T-cell (primary cell): ENCODE measurements at regions not wholly inside any gene's neighbourhood (a gene's known extent, or its start where the extent isn't known, plus 50 kb on each side); places are given as distances from the start of the nearest gene placed in this dataset.

Experiments
- ATAC-seq, 4 experiments: fragments of 200-7000 bp in 3 of 4; fragments of 150-1000 bp in 1 of 4; cut with Tn5 transposase; replicated peaks in 1 of 4; 1 replicate in 3 of 4; 2 replicates in 1 of 4; pipeline ENCODE4 v1.10.0; 2021; ENCODE audit warnings: moderate library complexity in 3 of 4, mild to moderate bottlenecking in 2 of 4, moderate number of reproducible peaks in 1 of 4
- CTCF ChIA-PET, 2 donors: fragments of 300-600 bp; sonication (Branson Sonifier 250); formaldehyde crosslinking; loops; one replicate each; lab custom pipeline; 2022; ENCODE audit warnings: antibody characterized with exemption in 2 of 2; lab: Charles Lee
- POLR2A ChIA-PET, 2 donors: fragments of 300-600 bp; sonication (Branson Sonifier 250); formaldehyde crosslinking; loops; one replicate each; lab custom pipeline; 2022; ENCODE audit warnings: antibody characterized with exemption in 2 of 2; lab: Charles Lee
- DNase-seq, 35 experiments: peaks; one replicate each; pipeline versions ENCODE4 v3.0.0 to v3.0.0-alpha.2; 2013 to 2023
- H3K27ac ChIP-seq: one replicate; pipeline ENCODE4 v1.5.1; 2013; ENCODE audit warnings: low read length
- H3K27me3 ChIP-seq, 2 experiments: replicated peaks in 1 of 2; 1 replicate in 1 of 2; 2 replicates in 1 of 2; pipeline versions ENCODE4 v1.6.1 to v1.7.0; 2013; ENCODE audit warnings: low read length in 1 of 2, mixed read lengths in 1 of 2; ENCODE audit not compliant: control insufficient read depth in 2 of 2, insufficient read depth in 2 of 2; ENCODE audit errors: extremely low read depth in 1 of 2
- H3K36me3 ChIP-seq, 2 donors: 1 replicate in 1 of 2; 2 replicates in 1 of 2; pipeline versions ENCODE4 v1.6.1 to v1.7.0; 2013; ENCODE audit warnings: low read length in 1 of 2; ENCODE audit not compliant: control insufficient read depth in 2 of 2, insufficient read depth in 1 of 2; ENCODE audit errors: extremely low read depth in 1 of 2
- H3K4me1 ChIP-seq, 2 experiments: 1 replicate in 1 of 2; 2 replicates in 1 of 2; pipeline versions ENCODE4 v1.6.1 to v1.7.0; 2013; ENCODE audit warnings: low read length in 2 of 2, mixed read lengths in 1 of 2; ENCODE audit not compliant: insufficient read depth in 2 of 2, control insufficient read depth in 1 of 2; ENCODE audit errors: extremely low read depth in 1 of 2
- H3K4me3 ChIP-seq, 2 donors: 1 replicate in 1 of 2; 2 replicates in 1 of 2; pipeline versions ENCODE4 v1.5.1 to v1.7.0; 2013; ENCODE audit warnings: mild to moderate bottlenecking in 2 of 2, low read length in 1 of 2, moderate library complexity in 1 of 2; ENCODE audit not compliant: control insufficient read depth in 1 of 2; ENCODE audit errors: extremely low read depth in 1 of 2
- H3K9me3 ChIP-seq: 2 replicates; pipeline ENCODE4 v1.7.0; 2013
- H3K27ac Mint-ChIP-seq, 2 donors: one replicate each; pipeline ENCODE4 v1.8.0; 2020 to 2021; ENCODE audit warnings: mild to moderate bottlenecking in 2 of 2, mixed read lengths in 2 of 2
- H3K27me3 Mint-ChIP-seq, 2 donors: one replicate each; pipeline ENCODE4 v1.8.0; 2021 to 2022; ENCODE audit warnings: mixed read lengths in 2 of 2
- H3K36me3 Mint-ChIP-seq: one replicate; pipeline ENCODE4 v1.8.0; 2021; ENCODE audit warnings: mixed read lengths
- H3K4me1 Mint-ChIP-seq, 3 donors: one replicate each; pipeline ENCODE4 v1.8.0; 2020 to 2022; ENCODE audit warnings: mixed read lengths in 3 of 3, mild to moderate bottlenecking in 1 of 3
- H3K4me3 Mint-ChIP-seq, 3 donors: one replicate each; pipeline ENCODE4 v1.8.0; 2020 to 2022; ENCODE audit warnings: mild to moderate bottlenecking in 3 of 3, mixed read lengths in 3 of 3, moderate library complexity in 3 of 3
- H3K9me3 Mint-ChIP-seq, 3 donors: one replicate each; pipeline ENCODE4 v1.8.0; 2020 to 2022; ENCODE audit warnings: mixed read lengths in 3 of 3
- WGBS: methylation state at CpG from one replicate; pipeline ENCODE4 v1.1.5; 2013; ENCODE audit warnings: missing lambda C conversion rate; ENCODE audit not compliant: insufficient coverage; 5-methylcytosine and 5-hydroxymethylcytosine counted together

- Mint-ChIP-seq H3K27ac (no peak overlapping the region), H3K9me3 (no peaks in the 10 kb centered on the region), H3K27me3 (peaks cover 27 to 38% of the 10 kb centered on the region in 2 donors), H3K4me3 (no peak overlapping the region), H3K4me1 (no peaks in the 10 kb centered on the region), H3K36me3 (no peaks in the 10 kb centered on the region)
- no peaks in the 10 kb centered on the region for H3K9me3 ChIP-seq
- ATAC-seq (no peak), DNase-seq (no peak)
- ChIA-PET CTCF (no interaction called here), POLR2A (no interaction called here)
- no peaks in the 10 kb centered on the region for H3K4me1 ChIP-seq
- WGBS, result 19% methylated on average over 31 of the region's 45 CpGs
- H3K27ac ChIP-seq, result no peak overlapping the region
- peaks cover 0 to 46% of the 10 kb centered on the region in 2 experiments for H3K27me3 ChIP-seq
- no peak overlapping the region for H3K4me3 ChIP-seq
- H3K36me3 ChIP-seq, result no peaks in the 10 kb centered on the region
Observed at GRCh38 chr14:94864387-94865195, 94.7 kb upstream of the GSC start.

- no peak overlapping the region for H3K4me3 ChIP-seq
- DNase-seq (no peak), ATAC-seq (no peak)
- no peaks in the 10 kb centered on the region for H3K9me3 ChIP-seq
- Mint-ChIP-seq H3K4me1 (no peaks in the 10 kb centered on the region), H3K27me3 (peaks cover 27 to 39% of the 10 kb centered on the region in 2 donors), H3K27ac (no peak overlapping the region), H3K9me3 (no peaks in the 10 kb centered on the region), H3K36me3 (no peaks in the 10 kb centered on the region), H3K4me3 (no peak overlapping the region)
- no CpG with 5 or more reads among the region's 5 CpGs for WGBS
- no peaks in the 10 kb centered on the region for H3K36me3 ChIP-seq
- CTCF ChIA-PET, result no interaction called here
- no peak overlapping the region for H3K27ac ChIP-seq
- H3K4me1 ChIP-seq, result no peaks in the 10 kb centered on the region
- peaks cover 0 to 46% of the 10 kb centered on the region in 2 experiments for H3K27me3 ChIP-seq
- POLR2A ChIA-PET, result no interaction called here
Observed at GRCh38 chr14:94863366-94863765, 93.5 kb upstream of the GSC start.

- ChIA-PET POLR2A (no interaction called here), CTCF (no interaction called here)
- Mint-ChIP-seq H3K4me1 (no peaks in the 10 kb centered on the region), H3K36me3 (no peaks in the 10 kb centered on the region), H3K27me3 (peaks cover 20 to 39% of the 10 kb centered on the region in 2 donors), H3K4me3 (no peak overlapping the region), H3K9me3 (peaks cover 3 to 9% (median 5%) of the 10 kb centered on the region in 3 donors), H3K27ac (no peak overlapping the region)
- ATAC-seq (no peak), DNase-seq (no peak)
- H3K4me1 ChIP-seq, result no peaks in the 10 kb centered on the region
- H3K36me3 ChIP-seq, result no peaks in the 10 kb centered on the region
- peaks cover 0 to 23% of the 10 kb centered on the region in 2 experiments for H3K27me3 ChIP-seq
- no peaks in the 10 kb centered on the region for H3K9me3 ChIP-seq
- no peak overlapping the region for H3K4me3 ChIP-seq
- no peak overlapping the region for H3K27ac ChIP-seq
- WGBS, result 80% methylated on average over 5 of the region's 5 CpGs
Observed at GRCh38 chr14:94857950-94858349, 88.0 kb upstream of the GSC start.

GRCh38 chr14:94853920-94854319 is 84.0 kb upstream of the GSC start:
- H3K4me1 ChIP-seq, result no peaks in the 10 kb centered on the region
- no peak overlapping the region for H3K27ac ChIP-seq
- POLR2A ChIA-PET, result no interaction called here
- CTCF ChIA-PET, result no interaction called here
- no peak for DNase-seq
- WGBS, result 75% methylated on average over 1 of the region's 3 CpGs
- no peak overlapping the region for H3K4me3 Mint-ChIP-seq
- H3K27me3 ChIP-seq, result peaks cover 0 to 9% of the 10 kb centered on the region in 2 experiments
- no peaks in the 10 kb centered on the region for H3K36me3 Mint-ChIP-seq
- ATAC-seq, result no peak
- peaks cover 4 to 14% of the 10 kb centered on the region in 2 donors for H3K27me3 Mint-ChIP-seq
- H3K27ac Mint-ChIP-seq, result no peak overlapping the region
- H3K9me3 ChIP-seq, result no peaks in the 10 kb centered on the region
- peaks cover 5 to 9% (median 7%) of the 10 kb centered on the region in 3 donors for H3K9me3 Mint-ChIP-seq
- H3K36me3 ChIP-seq, result no peaks in the 10 kb centered on the region
- H3K4me1 Mint-ChIP-seq, result no peaks in the 10 kb centered on the region
- H3K4me3 ChIP-seq, result no peak overlapping the region

GRCh38 chr14:94850309-94851211 is 80.6 kb upstream of the GSC start:
- DNase-seq, result no peak
- no peak overlapping the region for H3K4me3 ChIP-seq
- no peak for ATAC-seq
- H3K4me1 ChIP-seq, result no peaks in the 10 kb centered on the region
- CTCF ChIA-PET, result no interaction called here
- peaks cover 0 to 11% of the 10 kb centered on the region in 2 experiments for H3K27me3 ChIP-seq
- no peaks in the 10 kb centered on the region for H3K9me3 ChIP-seq
- POLR2A ChIA-PET, result no interaction called here
- H3K36me3 ChIP-seq, result no peaks in the 10 kb centered on the region
- no peak overlapping the region for H3K27ac ChIP-seq
- H3K27ac Mint-ChIP-seq, result no peak overlapping the region
- H3K9me3 Mint-ChIP-seq, result peaks cover 5 to 9% (median 7%) of the 10 kb centered on the region in 3 donors
- no peaks in the 10 kb centered on the region for H3K36me3 Mint-ChIP-seq
- H3K27me3 Mint-ChIP-seq, result peaks cover 3 to 7% of the 10 kb centered on the region in 2 donors
- no peak overlapping the region for H3K4me3 Mint-ChIP-seq
- WGBS, result 81% methylated on average over 9 of the region's 16 CpGs
- H3K4me1 Mint-ChIP-seq, result no peaks in the 10 kb centered on the region

- no peak overlapping the region for H3K4me3 Mint-ChIP-seq
- H3K4me3 ChIP-seq, result no peak overlapping the region
- WGBS, result 29% methylated on average over 7 of the region's 10 CpGs
- H3K27me3 Mint-ChIP-seq, result peaks cover 4 to 5% of the 10 kb centered on the region in 2 donors
- H3K36me3 Mint-ChIP-seq, result no peaks in the 10 kb centered on the region
- no peak overlapping the region for H3K27ac ChIP-seq
- peaks cover 0 to 13% of the 10 kb centered on the region in 2 experiments for H3K27me3 ChIP-seq
- H3K36me3 ChIP-seq, result no peaks in the 10 kb centered on the region
- H3K4me1 ChIP-seq, result no peaks in the 10 kb centered on the region
- ChIA-PET POLR2A (no interaction called here), CTCF (interaction anchor here in 1 of 2 donors (0.5 kb wide), 1 partner anchor 91 kb away, joined by 3 read pairs; no protein-coding TSS in a partner anchor)
- no peaks in the 10 kb centered on the region for H3K9me3 Mint-ChIP-seq
- ATAC-seq (no peak), DNase-seq (no peak)
- no peaks in the 10 kb centered on the region for H3K9me3 ChIP-seq
- no peaks in the 10 kb centered on the region for H3K4me1 Mint-ChIP-seq
- no peak overlapping the region for H3K27ac Mint-ChIP-seq
Observed at GRCh38 chr14:94844593-94845152, 74.8 kb upstream of the GSC start.
